H9 (cell line): ENCODE measurements at regions not wholly inside any gene's neighbourhood (a gene's known extent, or its start where the extent isn't known, plus 50 kb on each side); places are given as distances from the start of the nearest gene placed in this dataset.

ENCODE experiments used
- DNase-seq: peaks from one replicate; pipeline ENCODE4 v3.0.0-alpha.2; 2017
- H2AFZ ChIP-seq: one replicate; pipeline ENCODE4 v1.6.1; 2013; ENCODE audit warnings: mild to moderate bottlenecking, low read length, control low read depth, moderate library complexity
- H2AK5ac ChIP-seq: 2 replicates; pipeline ENCODE4 v1.6.1; 2013; ENCODE audit warnings: low read length, control low read depth, mixed read lengths; ENCODE audit not compliant: insufficient read length
- H2BK120ac ChIP-seq: one replicate; pipeline ENCODE4 v1.6.1; 2013; ENCODE audit warnings: low read depth, mild to moderate bottlenecking, low read length, control low read depth, inconsistent platforms; ENCODE audit not compliant: poor library complexity, severe bottlenecking
- H2BK12ac ChIP-seq: 2 replicates; pipeline ENCODE4 v1.6.1; 2013; ENCODE audit warnings: low read length, control low read depth, mixed read lengths, low read depth; ENCODE audit not compliant: insufficient read length
- H2BK15ac ChIP-seq: 2 replicates; pipeline ENCODE4 v1.6.1; 2013; ENCODE audit warnings: low read depth, low read length, control low read depth
- H2BK20ac ChIP-seq: one replicate; pipeline ENCODE4 v1.6.1; 2013; ENCODE audit warnings: low read depth, mild to moderate bottlenecking, low read length, control low read depth, inconsistent platforms; ENCODE audit not compliant: poor library complexity, severe bottlenecking
- H2BK5ac ChIP-seq: 2 replicates; pipeline ENCODE4 v1.6.1; 2013; ENCODE audit warnings: low read length, control low read depth, mixed read lengths; ENCODE audit not compliant: insufficient read length
- H3K14ac ChIP-seq: 2 replicates; pipeline ENCODE4 v1.6.1; 2013; ENCODE audit warnings: low read length, control low read depth; ENCODE audit not compliant: insufficient read depth
- H3K18ac ChIP-seq: 2 replicates; pipeline ENCODE4 v1.6.1; 2013; ENCODE audit warnings: low read depth, mild to moderate bottlenecking, mixed read lengths, low read length, control low read depth; ENCODE audit not compliant: insufficient read length
- H3K23ac ChIP-seq: 2 replicates; pipeline ENCODE4 v1.6.1; 2013; ENCODE audit warnings: low read length, control low read depth, mixed read lengths, low read depth; ENCODE audit not compliant: insufficient read length
- H3K23me2 ChIP-seq: 2 replicates; pipeline ENCODE4 v1.6.1; 2013; ENCODE audit warnings: low read depth, mild to moderate bottlenecking, mixed read lengths, low read length, control low read depth; ENCODE audit not compliant: insufficient read length, poor library complexity, severe bottlenecking
- H3K27ac ChIP-seq: 2 replicates; pipeline ENCODE4 v1.5.1; 2013; ENCODE audit warnings: low read length, control low read depth, mixed read lengths, low read depth; ENCODE audit not compliant: insufficient read length
- H3K27me3 ChIP-seq: 2 replicates; pipeline ENCODE4 v1.6.1; 2013; ENCODE audit warnings: low read length, control low read depth, inconsistent platforms; ENCODE audit not compliant: insufficient read depth
- H3K4ac ChIP-seq: 2 replicates; pipeline ENCODE4 v1.6.1; 2013; ENCODE audit warnings: low read depth, mild to moderate bottlenecking, control low read depth, inconsistent platforms, low read length, moderate library complexity
- H3K4me1 ChIP-seq: 2 replicates; pipeline ENCODE4 v1.6.1; 2013; ENCODE audit warnings: low read length, control low read depth, inconsistent platforms; ENCODE audit not compliant: insufficient read depth
- H3K4me2 ChIP-seq: 2 replicates; pipeline ENCODE4 v1.6.1; 2013; ENCODE audit warnings: low read length, control low read depth, mixed read lengths; ENCODE audit not compliant: insufficient read length, insufficient read depth
- H3K56ac ChIP-seq: 2 replicates; pipeline ENCODE4 v1.6.1; 2013; ENCODE audit warnings: low read depth, mild to moderate bottlenecking, mixed read lengths, low read length, control low read depth; ENCODE audit not compliant: insufficient read length
- H3K79me1 ChIP-seq: 2 replicates; pipeline ENCODE4 v1.6.1; 2013; ENCODE audit warnings: low read depth, mild to moderate bottlenecking, moderate library complexity, low read length, control low read depth, inconsistent platforms; ENCODE audit not compliant: insufficient read depth, poor library complexity, severe bottlenecking
- H3K79me2 ChIP-seq: 2 replicates; pipeline ENCODE4 v1.6.1; 2013; ENCODE audit warnings: low read length, control low read depth, inconsistent platforms; ENCODE audit not compliant: insufficient read depth
- H3K9ac ChIP-seq: 2 replicates; pipeline ENCODE4 v1.6.1; 2013; ENCODE audit warnings: low read length, control low read depth, mixed read lengths; ENCODE audit not compliant: insufficient read length; ENCODE audit errors: extremely low read depth
- H3K9me3 ChIP-seq: one replicate; pipeline ENCODE4 v1.6.1; 2013; ENCODE audit warnings: low read depth, low read length, inconsistent platforms; ENCODE audit not compliant: control insufficient read depth
- H3T11ph ChIP-seq: one replicate; pipeline ENCODE4 v1.6.1; 2013; ENCODE audit warnings: mild to moderate bottlenecking, low read length, control low read depth, inconsistent platforms
- H4K20me1 ChIP-seq: one replicate; pipeline ENCODE4 v1.6.1; 2013; ENCODE audit not compliant: control insufficient read depth, insufficient read length, insufficient read depth
- H4K5ac ChIP-seq: 2 replicates; pipeline ENCODE4 v1.6.1; 2013; ENCODE audit warnings: low read depth, mild to moderate bottlenecking, mixed read lengths, low read length, control low read depth; ENCODE audit not compliant: insufficient read length
- H4K8ac ChIP-seq: replicated peaks from 2 replicates; pipeline ENCODE4 v1.6.1; 2013; ENCODE audit warnings: low read length, control low read depth, mixed read lengths, low read depth; ENCODE audit not compliant: insufficient read length
- H4K91ac ChIP-seq: 2 replicates; pipeline ENCODE4 v1.6.1; 2013; ENCODE audit warnings: low read depth, mild to moderate bottlenecking, moderate library complexity, mixed read lengths, low read length, control low read depth; ENCODE audit not compliant: insufficient read length
- H3K27ac Mint-ChIP-seq, 3 experiments: 2 replicates in 2 of 3; 3 replicates in 1 of 3; pipeline ENCODE4 v1.8.0; 2020 to 2021; ENCODE audit warnings: mixed read lengths in 3 of 3, mild to moderate bottlenecking in 1 of 3, moderate library complexity in 1 of 3
- H3K27me3 Mint-ChIP-seq: 2 replicates; pipeline ENCODE4 v1.8.0; 2021; ENCODE audit warnings: low read depth, mild to moderate bottlenecking, moderate library complexity, mixed read lengths
- H3K36me3 Mint-ChIP-seq, 3 experiments: 2 replicates in 2 of 3; 3 replicates in 1 of 3; pipeline ENCODE4 v1.8.0; 2020 to 2021; ENCODE audit warnings: low read depth in 3 of 3, mixed read lengths in 3 of 3; ENCODE audit not compliant: insufficient read depth in 1 of 3
- H3K4me1 Mint-ChIP-seq, 2 experiments: 2 replicates each; pipeline ENCODE4 v1.8.0; 2020; ENCODE audit warnings: mixed read lengths in 2 of 2
- H3K4me3 Mint-ChIP-seq, 2 experiments: 2 replicates in 1 of 2; 3 replicates in 1 of 2; pipeline ENCODE4 v1.8.0; 2020 to 2021; ENCODE audit warnings: mild to moderate bottlenecking in 2 of 2, mixed read lengths in 2 of 2, moderate library complexity in 1 of 2
- H3K9me3 Mint-ChIP-seq, 2 experiments: 2 replicates in 1 of 2; 3 replicates in 1 of 2; pipeline ENCODE4 v1.8.0; 2020; ENCODE audit warnings: mild to moderate bottlenecking in 2 of 2, mixed read lengths in 2 of 2, moderate library complexity in 1 of 2
- CTCF ChIP-seq: fragments of 200-600 bp; sonication (generic); conservative IDR thresholded peaks from 3 replicates; pipeline ENCODE4 v1.8.0; 2021; ENCODE audit warnings: antibody characterized with exemption, mild to moderate bottlenecking

DNA sequence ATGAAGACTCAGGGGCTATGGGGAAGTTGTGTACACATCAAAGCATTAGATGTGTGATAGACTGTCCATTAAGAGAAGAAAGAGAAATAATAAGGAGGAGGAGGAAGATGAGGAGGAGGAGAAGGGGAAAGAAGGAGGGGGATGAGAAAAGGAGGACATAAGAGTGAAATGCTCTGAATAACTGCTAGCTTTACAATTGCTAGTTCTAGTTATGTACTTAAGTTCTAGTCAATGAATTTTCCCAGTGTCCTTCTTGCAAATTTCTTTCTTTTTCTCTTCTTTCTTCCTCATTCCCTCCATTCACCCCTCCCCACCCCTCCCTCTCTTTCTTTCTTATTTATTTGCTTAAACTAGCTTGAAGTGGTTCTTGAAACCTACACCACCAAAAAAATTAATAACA lies 534.9 kb upstream of the GRAMD2B start:
- H2BK20ac ChIP-seq = no peak overlapping the region
- H3K4me1 ChIP-seq = no peaks in the 10 kb centered on the region
- H3K4me2 ChIP-seq = no peak overlapping the region
- no peaks in the 10 kb centered on the region for H3K79me1 ChIP-seq
- H3K14ac ChIP-seq = no peak overlapping the region
- no peak overlapping the region for H2AK5ac ChIP-seq
- no peak overlapping the region for H3K4ac ChIP-seq
- Mint-ChIP-seq H3K4me3 (no peak overlapping the region), H3K27me3 (no peaks in the 10 kb centered on the region), H3K36me3 (no peaks in the 10 kb centered on the region; a peak in 1 of 7 replicates), H3K9me3 (no peaks in the 10 kb centered on the region), H3K4me1 (no peaks in the 10 kb centered on the region), H3K27ac (no peak overlapping the region)
- H3K18ac ChIP-seq = no peak overlapping the region
- no peak overlapping the region for H3K9ac ChIP-seq
- no peak overlapping the region for H4K8ac ChIP-seq
- H2BK12ac ChIP-seq = no peak overlapping the region
- H4K5ac ChIP-seq = no peak overlapping the region
- H3K9me3 ChIP-seq = no peaks in the 10 kb centered on the region
- H2BK15ac ChIP-seq = no peak overlapping the region
- no peak for TF ChIP-seq CTCF
- H2BK5ac ChIP-seq = no peak overlapping the region
- H3K23me2 ChIP-seq = no peaks in the 10 kb centered on the region
- no peak overlapping the region for H4K91ac ChIP-seq
- no peak overlapping the region for H2BK120ac ChIP-seq
- H3K27me3 ChIP-seq = no peaks in the 10 kb centered on the region
- no peak overlapping the region for H3K56ac ChIP-seq
- DNase-seq = no peak
- no peak overlapping the region for H3K27ac ChIP-seq
- H3T11ph ChIP-seq = no peak overlapping the region
- no peaks in the 10 kb centered on the region for H3K79me2 ChIP-seq
- no peak overlapping the region for H3K23ac ChIP-seq
- H2AFZ ChIP-seq = no peak overlapping the region
- H4K20me1 ChIP-seq = no peaks in the 10 kb centered on the region
